PC-3 (cell line): ENCODE measurements at regions not wholly inside any gene's neighbourhood (a gene's known extent, or its start where the extent isn't known, plus 50 kb on each side); places are given as distances from the start of the nearest gene placed in this dataset.
"Not testable (repeated sequence)": the region's sequence is repeated elsewhere in the genome, so short reads cannot be mapped to it uniquely, and the experiment has no call there.

ENCODE experiments used
- ATAC-seq: fragments of 200-7000 bp; cut with Tn5 transposase; 2 replicates; pipeline ENCODE4 v1.9.1; 2020; ENCODE audit warnings: mild to moderate bottlenecking, moderate library complexity
- BruUV-seq: library from RNA; stranded (reverse); fragments of 400-500 nt; replicated peaks from 2 replicates; lab custom pipeline; 2021; lab: Mats Ljungman, UMichigan
- CTCF ChIA-PET: fragments of 300-600 bp; sonication (Branson Sonifier 250); formaldehyde crosslinking; loops from one replicate; lab custom pipeline; 2022; ENCODE audit warnings: antibody characterized with exemption; lab: Charles Lee
- POLR2A ChIA-PET: fragments of 300-600 bp; sonication (Branson Sonifier 250); formaldehyde crosslinking; loops from one replicate; lab custom pipeline; 2022; ENCODE audit warnings: antibody characterized with exemption; ENCODE audit not compliant: unreplicated experiment; lab: Charles Lee
- DNase-seq: peaks from one replicate; pipeline ENCODE4 v3.0.0-alpha.2; 2015
- H2AFZ ChIP-seq: fragments of 300-600 bp; sonication (generic); 2 replicates; pipeline ENCODE4 v1.6.0; 2016; ENCODE audit warnings: antibody characterized with exemption, low read length
- H3F3A ChIP-seq: fragments of 300-600 bp; sonication (generic); one replicate; pipeline ENCODE4 v1.6.0; 2017; ENCODE audit warnings: antibody characterized with exemption, low read length, control low read depth, mild to moderate bottlenecking; ENCODE audit not compliant: unreplicated experiment
- H3K27ac ChIP-seq: fragments of 300-600 bp; sonication (generic); 2 replicates; pipeline ENCODE4 v1.5.1; 2016; ENCODE audit warnings: mild to moderate bottlenecking, low read length
- H3K27me3 ChIP-seq: fragments of 300-600 bp; sonication (generic); 2 replicates; pipeline ENCODE4 v1.6.1; 2016; ENCODE audit warnings: low read length, mixed read lengths
- H3K36me3 ChIP-seq: fragments of 300-600 bp; sonication (generic); 2 replicates; pipeline ENCODE4 v1.6.1; 2016; ENCODE audit warnings: low read depth, mixed run types, low read length, mixed read lengths
- H3K4me1 ChIP-seq: fragments of 300-600 bp; sonication (generic); 2 replicates; pipeline ENCODE4 v1.5.1; 2016; ENCODE audit warnings: low read length; ENCODE audit not compliant: insufficient read depth
- H3K4me2 ChIP-seq: fragments of 300-600 bp; sonication (generic); 2 replicates; pipeline ENCODE4 v1.6.0; 2016; ENCODE audit warnings: low read length
- H3K4me3 ChIP-seq: fragments of 300-600 bp; sonication (generic); 2 replicates; pipeline ENCODE4 v1.5.1; 2016; ENCODE audit warnings: mild to moderate bottlenecking, low read length, mixed read lengths
- H3K79me2 ChIP-seq: fragments of 300-600 bp; sonication (generic); 2 replicates; pipeline ENCODE4 v1.6.1; 2017; ENCODE audit warnings: low read length, mixed read lengths
- H3K9ac ChIP-seq: fragments of 300-600 bp; sonication (generic); 2 replicates; pipeline ENCODE4 v1.6.0; 2016; ENCODE audit warnings: mild to moderate bottlenecking, low read length
- H3K9me2 ChIP-seq: fragments of 300-600 bp; sonication (generic); replicated peaks from 2 replicates; pipeline ENCODE4 v1.6.1; 2016; ENCODE audit warnings: mixed run types, low read length, mixed read lengths
- H3K9me3 ChIP-seq: fragments of 300-600 bp; sonication (generic); 2 replicates; pipeline ENCODE4 v1.6.1; 2016; ENCODE audit warnings: low read length, mixed read lengths
- H4K20me1 ChIP-seq: fragments of 300-600 bp; sonication (generic); 2 replicates; pipeline ENCODE4 v1.6.1; 2016; ENCODE audit warnings: low read length, mixed read lengths
- CTCF ChIP-seq: fragments of 300-600 bp; sonication (generic); conservative IDR thresholded peaks from 2 replicates; pipeline ENCODE4 v1.5.1; 2017; ENCODE audit warnings: antibody characterized with exemption, low read depth, mild to moderate bottlenecking, low read length
- EZH2 ChIP-seq: fragments of 300-600 bp; sonication (generic); IDR thresholded peaks from one replicate; pipeline ENCODE4 v1.6.1; 2017; ENCODE audit warnings: antibody characterized with exemption, mild to moderate bottlenecking, low read length; ENCODE audit not compliant: unreplicated experiment
- EZH2phosphoT487 ChIP-seq: fragments of 300-600 bp; sonication (generic); IDR thresholded peaks from 2 replicates; pipeline ENCODE4 v1.6.1; 2018; ENCODE audit warnings: mild to moderate bottlenecking, antibody characterized with exemption, low read length, borderline replicate concordance
- intact Hi-C: fragments of 100-400 bp; cut with micrococcal nuclease; formaldehyde crosslinking; loops from 2 replicates; pipeline ENCODE4 v1.9.0; 2023

- Histone ChIP-seq H3K4me2 (no peak overlapping the region), H3F3A (no peaks in the 10 kb centered on the region), H3K27me3 (peaks cover 15% of the 10 kb centered on the region; the same call in 1 of the 2 replicates), H3K27ac (no peak overlapping the region), H3K9me3 (no peaks in the 10 kb centered on the region), H3K4me3 (no peak overlapping the region), H3K4me1 (no peaks in the 10 kb centered on the region), H3K9ac (no peak overlapping the region), H4K20me1 (no peaks in the 10 kb centered on the region), H3K9me2 (no peaks in the 10 kb centered on the region), H2AFZ (no peak overlapping the region), H3K36me3 (no peaks in the 10 kb centered on the region), H3K79me2 (no peaks in the 10 kb centered on the region)
- ChIA-PET POLR2A (no interaction called here), CTCF (no interaction called here)
- no TSS peak for BruUV-seq
- ATAC-seq (no peak), DNase-seq (no peak)
- no peak for TF ChIP-seq EZH2
- TF ChIP-seq CTCF: no peak
- intact Hi-C loops: no loop called here
Measured at GRCh38 chr6:156587071-156587470, 190.1 kb upstream of the ARID1B start.

- Histone ChIP-seq H2AFZ (no peak overlapping the region), H3K27ac (no peak overlapping the region), H3K9me3 (no peaks in the 10 kb centered on the region), H3K9me2 (no peaks in the 10 kb centered on the region), H3K4me3 (no peak overlapping the region), H3K4me2 (no peak overlapping the region), H3K79me2 (no peaks in the 10 kb centered on the region), H3K9ac (no peak overlapping the region), H3K36me3 (no peaks in the 10 kb centered on the region), H3K4me1 (no peaks in the 10 kb centered on the region), H3F3A (no peaks in the 10 kb centered on the region), H4K20me1 (no peaks in the 10 kb centered on the region), H3K27me3 (peaks cover 3% of the 10 kb centered on the region; the same call in 1 of the 2 replicates)
- BruUV-seq: no TSS peak
- DNase-seq: no peak
- no peak for TF ChIP-seq EZH2
- no peak for TF ChIP-seq CTCF
- no peak for TF ChIP-seq EZH2phosphoT487
- ChIA-PET CTCF (no interaction called here), POLR2A (no interaction called here)
- intact Hi-C loops: no loop called here
- no peak for ATAC-seq
Measured at GRCh38 chr6:156585859-156586258, 191.3 kb upstream of the ARID1B start.

- BruUV-seq, CTCF ChIA-PET, H3K79me2 ChIP-seq, intact Hi-C loops, H3F3A ChIP-seq, H3K4me1 ChIP-seq, H3K9me3 ChIP-seq, H3K9ac ChIP-seq, H2AFZ ChIP-seq, H3K9me2 ChIP-seq, H3K4me2 ChIP-seq, ATAC-seq, H3K27me3 ChIP-seq, H3K4me3 ChIP-seq, H3K36me3 ChIP-seq, H3K27ac ChIP-seq, H4K20me1 ChIP-seq, POLR2A ChIA-PET, DNase-seq: not testable (repeated sequence)
Measured at GRCh38 chr6:156584121-156584520, 193.1 kb upstream of the ARID1B start.
